ENCODE measurements at regions not wholly inside any gene's neighbourhood (a gene's known extent, or its start where the extent isn't known, plus 50 kb on each side); places are given as distances from the start of the nearest gene placed in this dataset.
A peak's percentile ranks its signal among the peaks of the same experiment; 100 is the strongest.

GRCh38 chr2:2769481-2770431 lies 438.7 kb upstream of the MYT1L start:
- no peaks in the 10 kb centered on the region for H3K27me3 ChIP-seq
- WGBS, result 63% methylated on average over 18 of the region's 28 CpGs
- peak in 1 of 3 experiments; percentile 21 for TF ChIP-seq CTCF (IDR thresholded peaks at IDR 0.05)
- TF ChIP-seq POLR2A (IDR thresholded peaks at IDR 0.05; ENCODE audit: low read depth), result no peak
- TF ChIP-seq POLR2AphosphoS5 (IDR thresholded peaks at IDR 0.05), result peak in 1 of 2 donors; percentile 27
- no peak for DNase-seq (ENCODE audit: extremely low spot score)
- intact Hi-C loops (cut with DNase I), result no loop called here
- no peaks in the 10 kb centered on the region for H3K36me3 ChIP-seq
- peak overlapping the region in 1 of 4 donors; percentile 3 for H3K4me3 ChIP-seq
- no peaks in the 10 kb centered on the region for H3K9me3 ChIP-seq
- H3K27ac ChIP-seq (replicated peaks in 1 of 4), result peak overlapping the region in 2 of 4 donors; percentile 33 to 62
- peaks cover 10 to 18% (median 14%) of the 10 kb centered on the region in 4 donors for H3K4me1 ChIP-seq

- 100% methylated on average over 4 of the region's 6 CpGs for WGBS
- DNase-seq (ENCODE audit: extremely low spot score), result no peak
Observed at GRCh38 chr2:2768476-2768875, 437.4 kb upstream of the MYT1L start.

GRCh38 chr2:2767837-2768236 lies 436.8 kb upstream of the MYT1L start:
- Histone ChIP-seq H3K27me3 (no peaks in the 10 kb centered on the region), H3K4me1 (peaks cover 10 to 37% (median 31%) of the 10 kb centered on the region in 4 donors), H3K9me3 (no peaks in the 10 kb centered on the region), H3K4me3 (no peak overlapping the region), H3K36me3 (no peaks in the 10 kb centered on the region), H3K27ac (replicated peaks in 1 of 4) (no peak overlapping the region)
- intact Hi-C loops (cut with DNase I), result no loop called here
- TF ChIP-seq EP300 (IDR thresholded peaks at IDR 0.05) (no peak), CTCF (IDR thresholded peaks at IDR 0.05) (no peak), POLR2AphosphoS5 (IDR thresholded peaks at IDR 0.05) (no peak), POLR2A (IDR thresholded peaks at IDR 0.05; ENCODE audit: low read depth) (no peak)
- WGBS, result 77% methylated on average over 6 of the region's 9 CpGs
- DNase-seq (ENCODE audit: extremely low spot score), result no peak

More at GRCh38 chr2:2768476-2768875, 437.4 kb upstream of the MYT1L start:
- no peak overlapping the region for H3K4me3 ChIP-seq
- intact Hi-C loops (cut with DNase I), result no loop called here
- H3K27ac ChIP-seq (replicated peaks in 1 of 4), result no peak overlapping the region
- H3K36me3 ChIP-seq, result no peaks in the 10 kb centered on the region
- peaks cover 10 to 31% (median 25%) of the 10 kb centered on the region in 4 donors for H3K4me1 ChIP-seq
- no peaks in the 10 kb centered on the region for H3K9me3 ChIP-seq
- no peaks in the 10 kb centered on the region for H3K27me3 ChIP-seq
- TF ChIP-seq POLR2A (IDR thresholded peaks at IDR 0.05; ENCODE audit: low read depth) (no peak), CTCF (IDR thresholded peaks at IDR 0.05) (no peak), POLR2AphosphoS5 (IDR thresholded peaks at IDR 0.05) (no peak), EP300 (IDR thresholded peaks at IDR 0.05) (no peak)

GRCh38 chr2:2765839-2766495 lies 434.9 kb upstream of the MYT1L start:
- DNase-seq (ENCODE audit: extremely low spot score), result no peak
- TF ChIP-seq POLR2A (IDR thresholded peaks at IDR 0.05; ENCODE audit: low read depth), result no peak
- TF ChIP-seq POLR2AphosphoS5 (IDR thresholded peaks at IDR 0.05), result no peak
- no peak for TF ChIP-seq EP300 (IDR thresholded peaks at IDR 0.05)
- TF ChIP-seq CTCF (IDR thresholded peaks at IDR 0.05), result no peak
- no peak overlapping the region for H3K4me3 ChIP-seq
- H3K27me3 ChIP-seq, result no peaks in the 10 kb centered on the region
- no peak overlapping the region for H3K27ac ChIP-seq (replicated peaks in 1 of 4)
- peaks cover 0 to 3% (median 1%) of the 10 kb centered on the region in 4 donors for H3K9me3 ChIP-seq
- WGBS, result 95% methylated on average over 20 of the region's 22 CpGs
- intact Hi-C loops (cut with DNase I), result no loop called here
- no peaks in the 10 kb centered on the region for H3K36me3 ChIP-seq
- peaks cover 10 to 38% (median 31%) of the 10 kb centered on the region in 4 donors for H3K4me1 ChIP-seq
